CD4-positive, alpha-beta T cell (primary cell): ENCODE measurements at regions not wholly inside any gene's neighbourhood (a gene's known extent, or its start where the extent isn't known, plus 50 kb on each side); places are given as distances from the start of the nearest gene placed in this dataset.

Source experiments
- ATAC-seq: fragments of 200-7000 bp; cut with Tn5 transposase; one replicate; pipeline ENCODE4 v1.10.0; 2022; ENCODE audit warnings: mild to moderate bottlenecking; ENCODE audit not compliant: poor library complexity
- CTCF ChIA-PET: fragments of 350-600 bp; sonication (Branson Sonifier 250); formaldehyde crosslinking; loops from one replicate; lab custom pipeline; 2021; ENCODE audit warnings: antibody characterized with exemption, inconsistent platforms; lab: Charles Lee
- POLR2A ChIA-PET: fragments of 350-600 bp; sonication (Branson Sonifier 250); formaldehyde crosslinking; loops from one replicate; lab custom pipeline; 2021; ENCODE audit warnings: antibody characterized with exemption, inconsistent platforms; lab: Charles Lee
- DNase-seq, 14 experiments: peaks; one replicate each; pipeline ENCODE4 v3.0.0-alpha.2; 2013 to 2020; ENCODE audit warnings: mixed read lengths in 2 of 14
- H3K27ac ChIP-seq, 2 donors: one replicate each; pipeline versions ENCODE4 v1.5.1 to v1.7.0; 2013; ENCODE audit warnings: low read length in 2 of 2, low read depth in 1 of 2, mild to moderate bottlenecking in 1 of 2
- H3K27me3 ChIP-seq, 2 experiments: 1 replicate in 1 of 2; 2 replicates in 1 of 2; pipeline versions ENCODE4 v1.6.1 to v1.7.0; 2013; ENCODE audit warnings: low read length in 2 of 2, control low read depth in 1 of 2, mild to moderate bottlenecking in 1 of 2, moderate library complexity in 1 of 2; ENCODE audit not compliant: insufficient read depth in 2 of 2, control insufficient read depth in 1 of 2
- H3K36me3 ChIP-seq: one replicate; pipeline ENCODE4 v1.6.1; 2013; ENCODE audit warnings: low read length, control low read depth; ENCODE audit not compliant: insufficient read depth
- H3K4me1 ChIP-seq: one replicate; pipeline ENCODE4 v1.6.1; 2013; ENCODE audit warnings: low read length, control low read depth; ENCODE audit not compliant: insufficient read depth
- H3K4me3 ChIP-seq: one replicate; pipeline ENCODE4 v1.5.1; 2013; ENCODE audit warnings: mild to moderate bottlenecking, low read length, moderate library complexity
- H3K9me3 ChIP-seq, 2 experiments: 1 replicate in 1 of 2; 2 replicates in 1 of 2; pipeline versions ENCODE4 v1.6.1 to v1.7.0; 2013; ENCODE audit warnings: low read length in 2 of 2, mild to moderate bottlenecking in 2 of 2, control low read depth in 1 of 2, moderate library complexity in 1 of 2; ENCODE audit not compliant: control insufficient read depth in 1 of 2, insufficient read depth in 1 of 2
- H3K27ac Mint-ChIP-seq: one replicate; pipeline ENCODE4 v1.8.0; 2020; ENCODE audit warnings: mixed read lengths
- H3K27me3 Mint-ChIP-seq: one replicate; pipeline ENCODE4 v1.8.0; 2021; ENCODE audit warnings: mixed read lengths
- H3K36me3 Mint-ChIP-seq: one replicate; pipeline ENCODE4 v1.8.0; 2021; ENCODE audit warnings: low read depth, mixed read lengths
- H3K4me1 Mint-ChIP-seq: one replicate; pipeline ENCODE4 v1.8.0; 2021; ENCODE audit warnings: low read depth, mixed read lengths
- H3K4me3 Mint-ChIP-seq: one replicate; pipeline ENCODE4 v1.8.0; 2020; ENCODE audit warnings: mild to moderate bottlenecking, mixed read lengths
- H3K9me3 Mint-ChIP-seq: one replicate; pipeline ENCODE4 v1.8.0; 2020; ENCODE audit warnings: mixed read lengths
- CTCF ChIP-seq: fragments of 200-600 bp; IDR thresholded peaks from one replicate; pipeline ENCODE4 v1.8.0; 2022; ENCODE audit warnings: antibody characterized with exemption, mild to moderate bottlenecking
- intact Hi-C, 2 experiments: fragments of 100-400 bp; cut with DNase I in 1 of 2; cut with micrococcal nuclease in 1 of 2; formaldehyde crosslinking; loops; one replicate each; pipeline versions ENCODE4 v1.15.1 to v1.9.0; 2023 to 2025; cut with DNase I, micrococcal nuclease

DNA sequence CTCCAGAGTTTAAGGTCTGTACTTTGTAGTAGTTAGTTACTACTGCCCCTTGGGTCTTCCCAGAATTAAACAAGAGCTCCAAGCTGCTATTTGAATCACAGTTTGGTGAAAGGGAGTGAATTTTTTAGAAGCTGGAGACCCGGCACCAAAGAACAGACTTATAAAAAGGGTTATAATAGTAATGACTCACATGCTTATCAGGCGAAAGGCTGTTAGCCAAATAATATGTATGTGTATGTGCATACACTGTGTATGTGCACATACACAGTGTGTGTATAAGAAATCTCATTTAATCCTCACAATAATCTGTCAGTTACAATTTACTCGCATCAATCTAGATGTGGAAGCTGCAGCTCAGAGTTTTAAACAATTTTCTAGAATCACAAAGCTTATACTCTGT is 59.5 kb upstream of the ITGA1 start:
- Mint-ChIP-seq H3K36me3 (peaks cover 4% of the 10 kb centered on the region), H3K4me3 (no peak overlapping the region), H3K27me3 (no peaks in the 10 kb centered on the region), H3K4me1 (peaks cover 61% of the 10 kb centered on the region), H3K9me3 (peaks cover 7% of the 10 kb centered on the region), H3K27ac (no peak overlapping the region)
- peaks cover 32% of the 10 kb centered on the region for H3K4me1 ChIP-seq
- no peak overlapping the region for H3K27ac ChIP-seq
- no peak for TF ChIP-seq CTCF
- intact Hi-C loops: loop anchor here in 1 of 2 experiments (5.0 kb wide), 1 partner anchor 59 kb away; the partner anchor contains the start of genes ITGA1 and PELO
- peaks cover 0 to 4% of the 10 kb centered on the region in 2 experiments for H3K9me3 ChIP-seq
- no peaks in the 10 kb centered on the region for H3K27me3 ChIP-seq
- no peak for DNase-seq
- no peak for ATAC-seq
- no peak overlapping the region for H3K4me3 ChIP-seq
- ChIA-PET POLR2A (interaction anchor here (1.0 to 1.4 kb wide), 2 partner anchors 59 to 61 kb away, joined by 3 read pairs; no protein-coding TSS in a partner anchor), CTCF (interaction anchor here (1.8 kb wide), 1 partner anchor 9 kb away, joined by 4 read pairs; no protein-coding TSS in a partner anchor)
- no peaks in the 10 kb centered on the region for H3K36me3 ChIP-seq

- Histone ChIP-seq H3K36me3 (no peaks in the 10 kb centered on the region), H3K27ac (no peak overlapping the region), H3K9me3 (peaks cover 0 to 4% of the 10 kb centered on the region in 2 experiments), H3K27me3 (no peaks in the 10 kb centered on the region), H3K4me3 (no peak overlapping the region), H3K4me1 (peaks cover 32% of the 10 kb centered on the region)
- no peak overlapping the region for H3K4me3 Mint-ChIP-seq
- no peak overlapping the region for H3K27ac Mint-ChIP-seq
- H3K36me3 Mint-ChIP-seq: peaks cover 4% of the 10 kb centered on the region
- peaks cover 7% of the 10 kb centered on the region for H3K9me3 Mint-ChIP-seq
- ChIA-PET CTCF (interaction anchor here (0.8 kb wide), 1 partner anchor 32 kb away, joined by 3 read pairs; no protein-coding TSS in a partner anchor), POLR2A (interaction anchor here (1.4 kb wide), 1 partner anchor 61 kb away, joined by 3 read pairs; no protein-coding TSS in a partner anchor)
- DNase-seq: no peak
- no peaks in the 10 kb centered on the region for H3K27me3 Mint-ChIP-seq
- intact Hi-C loops: loop anchor here in 1 of 2 experiments (5.0 kb wide), 1 partner anchor 59 kb away; the partner anchor contains the start of genes ITGA1 and PELO
- H3K4me1 Mint-ChIP-seq: peaks cover 61% of the 10 kb centered on the region
- no peak for TF ChIP-seq CTCF
- ATAC-seq: no peak
These were observed 59.0 kb upstream of the ITGA1 start for GRCh38 chr5:52728686-52729085.

DNA sequence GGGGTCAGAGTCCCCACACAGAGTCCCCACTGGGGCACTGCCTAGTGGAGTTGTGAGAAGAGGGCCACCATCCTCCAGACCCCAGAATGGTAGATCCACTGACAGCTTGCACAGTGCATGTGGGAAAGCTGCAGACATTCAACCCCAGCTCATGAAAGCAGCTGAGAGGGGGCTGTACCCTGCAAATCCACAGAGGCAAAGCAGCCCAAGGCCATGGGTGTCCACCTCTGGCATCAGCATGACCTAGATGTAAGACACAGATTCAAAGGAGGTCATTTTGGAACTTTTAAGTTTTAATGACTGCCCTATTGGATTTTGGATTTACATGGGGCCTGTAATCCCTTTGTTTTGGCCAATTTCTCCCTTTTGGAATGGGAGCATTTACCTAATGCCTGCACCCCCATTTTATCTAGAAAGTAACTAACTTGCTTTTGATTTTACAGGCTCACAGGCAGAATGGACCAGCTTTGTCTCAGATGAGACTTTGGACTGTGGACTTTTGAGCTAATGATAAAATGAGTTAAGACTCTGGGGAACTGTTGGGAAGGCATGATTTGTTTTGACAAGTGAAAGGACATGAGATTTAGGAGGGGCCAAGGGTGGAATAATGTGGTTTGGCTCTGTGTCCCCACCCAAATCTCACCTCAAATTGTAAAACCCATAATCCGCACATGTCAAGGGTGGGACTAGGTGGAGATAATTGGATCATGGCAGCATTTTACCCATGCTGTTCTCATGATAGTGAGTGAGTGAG is 56.3 kb upstream of the ITGA1 start:
- intact Hi-C loops: no loop called here
- peaks cover 9% of the 10 kb centered on the region for H3K4me1 ChIP-seq
- no peaks in the 10 kb centered on the region for H3K36me3 Mint-ChIP-seq
- peaks cover 3% of the 10 kb centered on the region for H3K9me3 Mint-ChIP-seq
- H3K4me1 Mint-ChIP-seq: peaks cover 35% of the 10 kb centered on the region
- H3K27me3 ChIP-seq: no peaks in the 10 kb centered on the region
- H3K27ac Mint-ChIP-seq: no peak overlapping the region
- no peak overlapping the region for H3K4me3 ChIP-seq
- ATAC-seq (no peak), DNase-seq (no peak)
- H3K27me3 Mint-ChIP-seq: no peaks in the 10 kb centered on the region
- ChIA-PET POLR2A (no interaction called here), CTCF (no interaction called here)
- H3K4me3 Mint-ChIP-seq: no peak overlapping the region
- no peak for TF ChIP-seq CTCF
- no peaks in the 10 kb centered on the region for H3K36me3 ChIP-seq
- H3K27ac ChIP-seq: no peak overlapping the region
- H3K9me3 ChIP-seq: no peaks in the 10 kb centered on the region
